Heart right ventricle (tissue), 16 donors: ENCODE measurements at regions not wholly inside any gene's neighbourhood (a gene's known extent, or its start where the extent isn't known, plus 50 kb on each side); places are given as distances from the start of the nearest gene placed in this dataset.
A peak's percentile ranks its signal among the peaks of the same experiment; 100 is the strongest.

Source experiments
- ATAC-seq, 8 donors: fragments of 200-7000 bp; cut with Tn5 transposase; one replicate each; pipeline ENCODE4 v1.9.1; 2020; ENCODE audit warnings: mild to moderate bottlenecking in 8 of 8, moderate library complexity in 8 of 8, moderate number of reproducible peaks in 1 of 8
- DNase-seq, 2 donors: peaks; one replicate each; pipeline ENCODE4 v3.0.0-alpha.2; 2020
- H3K27ac ChIP-seq, 10 donors: fragments of 200-600 bp; sonication (generic) in 2 of 10; one replicate each; pipeline versions ENCODE4 v1.5.0 to v1.8.0; 2020 to 2022; ENCODE audit warnings: mild to moderate bottlenecking in 3 of 10
- H3K27me3 ChIP-seq, 7 donors: fragments of 200-600 bp; one replicate each; pipeline ENCODE4 v1.8.0; 2021 to 2022; ENCODE audit warnings: mild to moderate bottlenecking in 2 of 7
- H3K36me3 ChIP-seq, 9 donors: fragments of 200-600 bp; sonication (generic) in 1 of 9; one replicate each; pipeline versions ENCODE4 v1.5.0 to v1.8.0; 2020 to 2022; ENCODE audit warnings: mild to moderate bottlenecking in 2 of 9
- H3K4me1 ChIP-seq, 9 donors: fragments of 200-600 bp; sonication (generic) in 1 of 9; one replicate each; pipeline versions ENCODE4 v1.5.0 to v1.8.0; 2020 to 2022; ENCODE audit warnings: mild to moderate bottlenecking in 4 of 9
- H3K4me3 ChIP-seq, 10 donors: fragments of 200-600 bp; sonication (generic) in 2 of 10; one replicate each; pipeline versions ENCODE4 v1.5.0 to v1.8.0; 2020 to 2022; ENCODE audit warnings: mild to moderate bottlenecking in 7 of 10, moderate library complexity in 2 of 10
- H3K9me3 ChIP-seq, 11 donors: fragments of 200-600 bp in 10 of 11; sonication (generic) in 2 of 11; one replicate each; pipeline versions ENCODE4 v1.5.0 to v1.8.0; 2013 to 2022; ENCODE audit warnings: mild to moderate bottlenecking in 2 of 11, control low read depth in 1 of 11, moderate library complexity in 1 of 11
- WGBS, 2 donors: extraction: QIAGEN DNeasy Blood & Tissue Kit; methylation state at CpG; one replicate each; pipeline ENCODE4 v1.1.7; 2013; ENCODE audit warnings: inconsistent platforms in 1 of 2; 5-methylcytosine and 5-hydroxymethylcytosine counted together
- intact Hi-C, 10 donors: fragments of 100-400 bp; cut with DNase I; formaldehyde crosslinking; loops; one replicate each; pipeline versions ENCODE4 v1.11.1 to v1.14.2; 2022
- TF ChIP-seq, protein P1 (sequence below), 9 donors: fragments of 200-600 bp; sonication (generic) in 2 of 9; IDR thresholded peaks; one replicate each; pipeline versions ENCODE4 v1.5.0 to v1.8.0; 2021 to 2022; ENCODE audit warnings: antibody characterized with exemption in 9 of 9, mild to moderate bottlenecking in 5 of 9, moderate library complexity in 1 of 9
- donor health status: Arrhythmogenic right ventricular cardiomyopathy.
- donor health status: ischemic (EF 13 %, LVEDD 7.1; RV severe dilation, severe dysfunction).
- donor health status: healthy with polysubstance abuse.
- donor health status: DM: no; HTN: yes; CAD: no.
- donor health status: DM: no; HTN: no; CAD: no.
- donor health status: ischemic (EF 25% LVEDD 6.9; RV normal size, moderate dysfunction).
- donor health status: ischemic (EF 25% LVEDD 5.7; RV mildly dilated, moderate dysfunction).
- donor health status: healthy.
- donor health status: DM: yes; HTN: yes; CAD: no.
- donor health status: Ischemic cardiomyopathy.
- donor health status: ischemic (EF 35%, LVEDD 5.7; RV mildly dilated, moderate dysfunction).
- donor health status: nonischemic (EF 11% LVEDD 7.7; RV severe dilation, severe dysfunction).
- donor health status: DM: yes; HTN: yes; CAD: no.
- donor health status: PGD.
- donor health status: ischemic (EF 29% LVEDD 5.4; RV normal size, mild dysfunction).
- donor health status: nonischemic (EF 23%, LVEDD 6.1; RV moderate dilation, normal function).

DNA sequence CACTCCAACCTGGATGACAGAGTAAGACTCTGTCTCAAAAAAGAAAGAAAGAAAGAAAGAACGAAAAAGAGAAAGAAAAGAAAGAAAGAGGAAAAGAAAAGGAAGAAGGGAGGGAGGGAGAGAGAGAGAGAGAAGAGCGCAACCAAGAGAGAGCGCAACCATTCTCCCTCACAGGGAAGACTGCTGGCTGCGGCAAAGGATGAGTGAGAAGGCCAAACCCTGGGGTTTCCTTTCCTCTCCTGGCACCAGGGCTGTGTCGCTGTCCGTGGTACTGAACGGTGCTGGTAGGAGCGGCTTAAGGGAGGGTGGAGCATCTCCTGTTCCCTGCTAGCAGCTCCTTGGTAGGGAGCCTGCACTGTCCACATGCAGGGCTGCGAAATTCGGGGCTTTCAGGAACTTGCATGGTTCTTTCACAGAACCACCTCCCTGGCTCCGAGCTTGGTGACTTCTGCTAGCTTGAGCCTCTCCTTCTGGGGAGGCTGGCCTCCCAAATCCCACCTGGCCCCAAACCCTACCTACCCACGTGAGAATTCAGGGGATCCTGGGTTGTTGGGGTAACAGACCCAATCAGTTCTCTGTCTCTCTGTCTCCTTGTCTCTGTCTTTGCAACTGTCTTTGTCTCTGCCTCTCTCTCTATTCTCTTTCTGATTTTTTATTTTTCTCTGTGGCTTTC is 51.1 kb upstream of the ZNRF4 start:
- intact Hi-C loops, result no loop called here
- Histone ChIP-seq H3K27me3 (peaks cover 0 to 35% (median 8%) of the 10 kb centered on the region in 7 donors), H3K9me3 (peaks cover 0 to 16% (median 7%) of the 10 kb centered on the region in 11 donors), H3K36me3 (no peaks in the 10 kb centered on the region), H3K27ac (no peak overlapping the region), H3K4me1 (no peaks in the 10 kb centered on the region), H3K4me3 (no peak overlapping the region)
- DNase-seq, result peak; percentile 82 to 83
- TF ChIP-seq, protein P1, sequence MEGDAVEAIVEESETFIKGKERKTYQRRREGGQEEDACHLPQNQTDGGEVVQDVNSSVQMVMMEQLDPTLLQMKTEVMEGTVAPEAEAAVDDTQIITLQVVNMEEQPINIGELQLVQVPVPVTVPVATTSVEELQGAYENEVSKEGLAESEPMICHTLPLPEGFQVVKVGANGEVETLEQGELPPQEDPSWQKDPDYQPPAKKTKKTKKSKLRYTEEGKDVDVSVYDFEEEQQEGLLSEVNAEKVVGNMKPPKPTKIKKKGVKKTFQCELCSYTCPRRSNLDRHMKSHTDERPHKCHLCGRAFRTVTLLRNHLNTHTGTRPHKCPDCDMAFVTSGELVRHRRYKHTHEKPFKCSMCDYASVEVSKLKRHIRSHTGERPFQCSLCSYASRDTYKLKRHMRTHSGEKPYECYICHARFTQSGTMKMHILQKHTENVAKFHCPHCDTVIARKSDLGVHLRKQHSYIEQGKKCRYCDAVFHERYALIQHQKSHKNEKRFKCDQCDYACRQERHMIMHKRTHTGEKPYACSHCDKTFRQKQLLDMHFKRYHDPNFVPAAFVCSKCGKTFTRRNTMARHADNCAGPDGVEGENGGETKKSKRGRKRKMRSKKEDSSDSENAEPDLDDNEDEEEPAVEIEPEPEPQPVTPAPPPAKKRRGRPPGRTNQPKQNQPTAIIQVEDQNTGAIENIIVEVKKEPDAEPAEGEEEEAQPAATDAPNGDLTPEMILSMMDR (IDR thresholded peaks at IDR 0.05), result no peak
- peak; percentile 71 to 84 (median 80) for ATAC-seq
- WGBS, 2 donors, result 4 to 5% methylated on average over 12 of the region's 12 CpGs
